Upper lobe of right lung (tissue), 1 donor: ENCODE measurements at regions not wholly inside any gene's neighbourhood (a gene's known extent, or its start where the extent isn't known, plus 50 kb on each side); places are given as distances from the start of the nearest gene placed in this dataset.

Experiments used
- ATAC-seq: fragments of 200-7000 bp; cut with Tn5 transposase; one replicate; pipeline ENCODE4 v1.9.1; 2020; ENCODE audit warnings: mild to moderate bottlenecking, moderate library complexity
- DNase-seq: peaks from one replicate; pipeline ENCODE4 v3.0.0-alpha.2; 2020
- H3K27ac ChIP-seq: fragments of 200-600 bp; one replicate; pipeline ENCODE4 v1.8.0; 2022
- H3K27me3 ChIP-seq: fragments of 200-600 bp; one replicate; pipeline ENCODE4 v1.8.0; 2022; ENCODE audit warnings: mild to moderate bottlenecking
- H3K36me3 ChIP-seq: fragments of 200-600 bp; one replicate; pipeline ENCODE4 v1.8.0; 2022
- H3K4me1 ChIP-seq: fragments of 200-600 bp; one replicate; pipeline ENCODE4 v1.8.0; 2022
- H3K4me3 ChIP-seq: fragments of 200-600 bp; one replicate; pipeline ENCODE4 v1.8.0; 2022; ENCODE audit warnings: mild to moderate bottlenecking
- H3K9me3 ChIP-seq: fragments of 200-600 bp; one replicate; pipeline ENCODE4 v1.8.0; 2022
- CTCF ChIP-seq: fragments of 200-600 bp; IDR thresholded peaks from one replicate; pipeline ENCODE4 v1.8.0; 2022; ENCODE audit warnings: antibody characterized with exemption
- intact Hi-C: fragments of 100-400 bp; cut with DNase I; formaldehyde crosslinking; loops from one replicate; pipeline ENCODE4 v1.11.0; 2022
- donor health status: DM: no; HTN: yes; CAD: no; lungs with severe emphysema.

GRCh38 chr4:26067035-26067434, 153.0 kb downstream of the SMIM20 start:
- TF ChIP-seq CTCF: no peak
- Histone ChIP-seq H3K9me3 (no peaks in the 10 kb centered on the region), H3K27ac (no peak overlapping the region), H3K36me3 (no peaks in the 10 kb centered on the region), H3K4me1 (no peaks in the 10 kb centered on the region), H3K27me3 (no peaks in the 10 kb centered on the region), H3K4me3 (no peak overlapping the region)
- DNase-seq (no peak), ATAC-seq (no peak)
- intact Hi-C loops: no loop called here

- Histone ChIP-seq H3K27me3 (no peaks in the 10 kb centered on the region), H3K27ac (no peak overlapping the region), H3K4me1 (no peaks in the 10 kb centered on the region), H3K4me3 (no peak overlapping the region), H3K36me3 (no peaks in the 10 kb centered on the region), H3K9me3 (no peaks in the 10 kb centered on the region)
- DNase-seq (no peak), ATAC-seq (peak; percentile 61)
- TF ChIP-seq CTCF: peak; percentile 18
- intact Hi-C loops: no loop called here
Observed at GRCh38 chr4:26069218-26069617, 155.2 kb downstream of the SMIM20 start.

- DNase-seq (no peak), ATAC-seq (no peak)
- Histone ChIP-seq H3K36me3 (no peaks in the 10 kb centered on the region), H3K4me1 (peaks cover 7% of the 10 kb centered on the region), H3K27me3 (no peaks in the 10 kb centered on the region), H3K27ac (no peak overlapping the region), H3K9me3 (no peaks in the 10 kb centered on the region), H3K4me3 (no peak overlapping the region)
- intact Hi-C loops: no loop called here
- TF ChIP-seq CTCF: no peak
Observed at GRCh38 chr4:26071688-26072087, 157.7 kb downstream of the SMIM20 start.

- no peaks in the 10 kb centered on the region for H3K36me3 ChIP-seq
- intact Hi-C loops: no loop called here
- peak; percentile 47 for ATAC-seq
- no peak for DNase-seq
- H3K4me3 ChIP-seq: no peak overlapping the region
- H3K4me1 ChIP-seq: peaks cover 7% of the 10 kb centered on the region
- no peak for TF ChIP-seq CTCF
- H3K27ac ChIP-seq: peak overlapping the region; percentile 69
- H3K9me3 ChIP-seq: no peaks in the 10 kb centered on the region
- no peaks in the 10 kb centered on the region for H3K27me3 ChIP-seq
Observed at GRCh38 chr4:26073886-26074560, 160.0 kb downstream of the SMIM20 start.

GRCh38 chr4:26074712-26075430, 160.9 kb downstream of the SMIM20 start:
- H3K36me3 ChIP-seq: no peaks in the 10 kb centered on the region
- no peak overlapping the region for H3K4me3 ChIP-seq
- peaks cover 7% of the 10 kb centered on the region for H3K4me1 ChIP-seq
- no peaks in the 10 kb centered on the region for H3K27me3 ChIP-seq
- no peaks in the 10 kb centered on the region for H3K9me3 ChIP-seq
- peak overlapping the region; percentile 69 for H3K27ac ChIP-seq
- intact Hi-C loops: no loop called here
- ATAC-seq (peak; percentile 80), DNase-seq (no peak)
- TF ChIP-seq CTCF: no peak
